ENCODE measurements at regions not wholly inside any gene's neighbourhood (a gene's known extent, or its start where the extent isn't known, plus 50 kb on each side); places are given as distances from the start of the nearest gene placed in this dataset.

DNA sequence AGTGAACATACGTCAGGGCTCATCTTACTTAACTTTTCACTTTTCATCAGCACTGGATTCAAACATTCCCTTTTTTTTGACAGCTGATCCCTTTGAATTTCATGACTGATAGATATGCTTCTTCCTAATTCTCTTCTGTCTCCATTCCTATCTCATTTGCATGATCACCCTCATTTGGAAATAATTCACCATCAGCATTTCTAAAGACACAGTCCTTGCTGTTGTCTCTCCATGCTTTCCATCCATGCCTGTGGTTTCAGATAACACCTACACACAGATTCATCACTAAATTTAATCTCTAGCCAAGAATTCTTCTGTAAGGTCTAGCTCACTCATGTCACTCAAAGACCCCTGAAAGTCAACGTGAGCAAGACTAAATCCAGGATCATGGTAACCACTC, 228.4 kb upstream of the BTBD3 start (continued):
- TF ChIP-seq, protein P1, sequence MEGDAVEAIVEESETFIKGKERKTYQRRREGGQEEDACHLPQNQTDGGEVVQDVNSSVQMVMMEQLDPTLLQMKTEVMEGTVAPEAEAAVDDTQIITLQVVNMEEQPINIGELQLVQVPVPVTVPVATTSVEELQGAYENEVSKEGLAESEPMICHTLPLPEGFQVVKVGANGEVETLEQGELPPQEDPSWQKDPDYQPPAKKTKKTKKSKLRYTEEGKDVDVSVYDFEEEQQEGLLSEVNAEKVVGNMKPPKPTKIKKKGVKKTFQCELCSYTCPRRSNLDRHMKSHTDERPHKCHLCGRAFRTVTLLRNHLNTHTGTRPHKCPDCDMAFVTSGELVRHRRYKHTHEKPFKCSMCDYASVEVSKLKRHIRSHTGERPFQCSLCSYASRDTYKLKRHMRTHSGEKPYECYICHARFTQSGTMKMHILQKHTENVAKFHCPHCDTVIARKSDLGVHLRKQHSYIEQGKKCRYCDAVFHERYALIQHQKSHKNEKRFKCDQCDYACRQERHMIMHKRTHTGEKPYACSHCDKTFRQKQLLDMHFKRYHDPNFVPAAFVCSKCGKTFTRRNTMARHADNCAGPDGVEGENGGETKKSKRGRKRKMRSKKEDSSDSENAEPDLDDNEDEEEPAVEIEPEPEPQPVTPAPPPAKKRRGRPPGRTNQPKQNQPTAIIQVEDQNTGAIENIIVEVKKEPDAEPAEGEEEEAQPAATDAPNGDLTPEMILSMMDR (conservative IDR thresholded peaks at IDR 0.05; ENCODE audit: low read depth in 2 of 2): no peak
- TF ChIP-seq, protein P2, sequence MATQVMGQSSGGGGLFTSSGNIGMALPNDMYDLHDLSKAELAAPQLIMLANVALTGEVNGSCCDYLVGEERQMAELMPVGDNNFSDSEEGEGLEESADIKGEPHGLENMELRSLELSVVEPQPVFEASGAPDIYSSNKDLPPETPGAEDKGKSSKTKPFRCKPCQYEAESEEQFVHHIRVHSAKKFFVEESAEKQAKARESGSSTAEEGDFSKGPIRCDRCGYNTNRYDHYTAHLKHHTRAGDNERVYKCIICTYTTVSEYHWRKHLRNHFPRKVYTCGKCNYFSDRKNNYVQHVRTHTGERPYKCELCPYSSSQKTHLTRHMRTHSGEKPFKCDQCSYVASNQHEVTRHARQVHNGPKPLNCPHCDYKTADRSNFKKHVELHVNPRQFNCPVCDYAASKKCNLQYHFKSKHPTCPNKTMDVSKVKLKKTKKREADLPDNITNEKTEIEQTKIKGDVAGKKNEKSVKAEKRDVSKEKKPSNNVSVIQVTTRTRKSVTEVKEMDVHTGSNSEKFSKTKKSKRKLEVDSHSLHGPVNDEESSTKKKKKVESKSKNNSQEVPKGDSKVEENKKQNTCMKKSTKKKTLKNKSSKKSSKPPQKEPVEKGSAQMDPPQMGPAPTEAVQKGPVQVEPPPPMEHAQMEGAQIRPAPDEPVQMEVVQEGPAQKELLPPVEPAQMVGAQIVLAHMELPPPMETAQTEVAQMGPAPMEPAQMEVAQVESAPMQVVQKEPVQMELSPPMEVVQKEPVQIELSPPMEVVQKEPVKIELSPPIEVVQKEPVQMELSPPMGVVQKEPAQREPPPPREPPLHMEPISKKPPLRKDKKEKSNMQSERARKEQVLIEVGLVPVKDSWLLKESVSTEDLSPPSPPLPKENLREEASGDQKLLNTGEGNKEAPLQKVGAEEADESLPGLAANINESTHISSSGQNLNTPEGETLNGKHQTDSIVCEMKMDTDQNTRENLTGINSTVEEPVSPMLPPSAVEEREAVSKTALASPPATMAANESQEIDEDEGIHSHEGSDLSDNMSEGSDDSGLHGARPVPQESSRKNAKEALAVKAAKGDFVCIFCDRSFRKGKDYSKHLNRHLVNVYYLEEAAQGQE (IDR thresholded peaks at IDR 0.05; ENCODE audit: unreplicated experiment): no peak
- no peak for TF ChIP-seq POLR2AphosphoS5 (IDR thresholded peaks at IDR 0.05; ENCODE audit: low read depth)
- no peak for TF ChIP-seq ZNF114 (CRISPR knock-in tag; IDR thresholded peaks at IDR 0.05)
- no peak for TF ChIP-seq EZH2 (IDR thresholded peaks at IDR 0.05; ENCODE audit: low read depth, unreplicated experiment)
- TF ChIP-seq ZNF331 (CRISPR knock-in tag; IDR thresholded peaks at IDR 0.05; ENCODE audit: low read depth): no peak

DNA sequence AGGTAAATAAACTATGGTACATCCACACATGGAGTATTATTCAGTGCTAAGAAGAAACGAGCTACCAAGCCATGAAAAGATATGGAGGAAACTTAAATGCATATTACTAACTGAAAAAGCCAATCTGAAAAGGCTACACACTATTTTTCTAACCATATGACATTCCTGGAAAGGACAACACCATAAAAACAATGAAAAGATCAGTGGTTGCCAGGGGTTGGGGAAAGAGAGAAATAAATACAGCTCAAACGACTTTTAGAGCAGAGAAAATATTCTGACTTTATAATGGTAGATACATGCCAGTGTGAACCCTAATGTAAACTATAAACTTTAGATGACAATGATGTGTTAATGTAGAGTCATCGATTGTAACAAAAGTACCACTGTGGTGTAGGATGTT, 225.9 kb upstream of the BTBD3 start:
- Histone ChIP-seq H3K9me2 (ENCODE audit: insufficient read depth) (peaks cover 6% of the 10 kb centered on the region; the same call in 1 of the 2 replicates), H3K36me3 (ENCODE audit: insufficient read depth) (no peaks in the 10 kb centered on the region)
- H3K27me3 Mint-ChIP-seq (ENCODE audit: insufficient read depth, low read depth, poor library complexity): peaks cover 8% of the 10 kb centered on the region

More for the DNA sequence above, 225.9 kb upstream of the BTBD3 start:
- no peak for ATAC-seq
- Histone ChIP-seq H3K4me2 (no peak overlapping the region), H2AFZ (no peak overlapping the region), H3K79me2 (replicated peaks; ENCODE audit: insufficient read depth) (no peaks in the 10 kb centered on the region), H3K4me3 (no peak overlapping the region), H3K27me3 (ENCODE audit: insufficient read depth) (peaks cover 18% of the 10 kb centered on the region), H3F3A (replicated peaks; ENCODE audit: low read depth) (no peaks in the 10 kb centered on the region), H3K4me1 (ENCODE audit: insufficient read depth) (0 out of 2 replicates have a peak, but pooled peaks cover 4% of the 10 kb centered on the region), H3K27ac (ENCODE audit: low read depth) (no peak overlapping the region), H4K20me1 (replicated peaks; ENCODE audit: insufficient read depth) (no peaks in the 10 kb centered on the region)
- Mint-ChIP-seq H3K9me3 (no peaks in the 10 kb centered on the region), H3K36me3 (ENCODE audit: low read depth) (no peaks in the 10 kb centered on the region), H3K4me3 (no peak overlapping the region), H3K4me1 (peaks cover 11% of the 10 kb centered on the region), H3K27ac (no peak overlapping the region)
- TF ChIP-seq, protein P3, sequence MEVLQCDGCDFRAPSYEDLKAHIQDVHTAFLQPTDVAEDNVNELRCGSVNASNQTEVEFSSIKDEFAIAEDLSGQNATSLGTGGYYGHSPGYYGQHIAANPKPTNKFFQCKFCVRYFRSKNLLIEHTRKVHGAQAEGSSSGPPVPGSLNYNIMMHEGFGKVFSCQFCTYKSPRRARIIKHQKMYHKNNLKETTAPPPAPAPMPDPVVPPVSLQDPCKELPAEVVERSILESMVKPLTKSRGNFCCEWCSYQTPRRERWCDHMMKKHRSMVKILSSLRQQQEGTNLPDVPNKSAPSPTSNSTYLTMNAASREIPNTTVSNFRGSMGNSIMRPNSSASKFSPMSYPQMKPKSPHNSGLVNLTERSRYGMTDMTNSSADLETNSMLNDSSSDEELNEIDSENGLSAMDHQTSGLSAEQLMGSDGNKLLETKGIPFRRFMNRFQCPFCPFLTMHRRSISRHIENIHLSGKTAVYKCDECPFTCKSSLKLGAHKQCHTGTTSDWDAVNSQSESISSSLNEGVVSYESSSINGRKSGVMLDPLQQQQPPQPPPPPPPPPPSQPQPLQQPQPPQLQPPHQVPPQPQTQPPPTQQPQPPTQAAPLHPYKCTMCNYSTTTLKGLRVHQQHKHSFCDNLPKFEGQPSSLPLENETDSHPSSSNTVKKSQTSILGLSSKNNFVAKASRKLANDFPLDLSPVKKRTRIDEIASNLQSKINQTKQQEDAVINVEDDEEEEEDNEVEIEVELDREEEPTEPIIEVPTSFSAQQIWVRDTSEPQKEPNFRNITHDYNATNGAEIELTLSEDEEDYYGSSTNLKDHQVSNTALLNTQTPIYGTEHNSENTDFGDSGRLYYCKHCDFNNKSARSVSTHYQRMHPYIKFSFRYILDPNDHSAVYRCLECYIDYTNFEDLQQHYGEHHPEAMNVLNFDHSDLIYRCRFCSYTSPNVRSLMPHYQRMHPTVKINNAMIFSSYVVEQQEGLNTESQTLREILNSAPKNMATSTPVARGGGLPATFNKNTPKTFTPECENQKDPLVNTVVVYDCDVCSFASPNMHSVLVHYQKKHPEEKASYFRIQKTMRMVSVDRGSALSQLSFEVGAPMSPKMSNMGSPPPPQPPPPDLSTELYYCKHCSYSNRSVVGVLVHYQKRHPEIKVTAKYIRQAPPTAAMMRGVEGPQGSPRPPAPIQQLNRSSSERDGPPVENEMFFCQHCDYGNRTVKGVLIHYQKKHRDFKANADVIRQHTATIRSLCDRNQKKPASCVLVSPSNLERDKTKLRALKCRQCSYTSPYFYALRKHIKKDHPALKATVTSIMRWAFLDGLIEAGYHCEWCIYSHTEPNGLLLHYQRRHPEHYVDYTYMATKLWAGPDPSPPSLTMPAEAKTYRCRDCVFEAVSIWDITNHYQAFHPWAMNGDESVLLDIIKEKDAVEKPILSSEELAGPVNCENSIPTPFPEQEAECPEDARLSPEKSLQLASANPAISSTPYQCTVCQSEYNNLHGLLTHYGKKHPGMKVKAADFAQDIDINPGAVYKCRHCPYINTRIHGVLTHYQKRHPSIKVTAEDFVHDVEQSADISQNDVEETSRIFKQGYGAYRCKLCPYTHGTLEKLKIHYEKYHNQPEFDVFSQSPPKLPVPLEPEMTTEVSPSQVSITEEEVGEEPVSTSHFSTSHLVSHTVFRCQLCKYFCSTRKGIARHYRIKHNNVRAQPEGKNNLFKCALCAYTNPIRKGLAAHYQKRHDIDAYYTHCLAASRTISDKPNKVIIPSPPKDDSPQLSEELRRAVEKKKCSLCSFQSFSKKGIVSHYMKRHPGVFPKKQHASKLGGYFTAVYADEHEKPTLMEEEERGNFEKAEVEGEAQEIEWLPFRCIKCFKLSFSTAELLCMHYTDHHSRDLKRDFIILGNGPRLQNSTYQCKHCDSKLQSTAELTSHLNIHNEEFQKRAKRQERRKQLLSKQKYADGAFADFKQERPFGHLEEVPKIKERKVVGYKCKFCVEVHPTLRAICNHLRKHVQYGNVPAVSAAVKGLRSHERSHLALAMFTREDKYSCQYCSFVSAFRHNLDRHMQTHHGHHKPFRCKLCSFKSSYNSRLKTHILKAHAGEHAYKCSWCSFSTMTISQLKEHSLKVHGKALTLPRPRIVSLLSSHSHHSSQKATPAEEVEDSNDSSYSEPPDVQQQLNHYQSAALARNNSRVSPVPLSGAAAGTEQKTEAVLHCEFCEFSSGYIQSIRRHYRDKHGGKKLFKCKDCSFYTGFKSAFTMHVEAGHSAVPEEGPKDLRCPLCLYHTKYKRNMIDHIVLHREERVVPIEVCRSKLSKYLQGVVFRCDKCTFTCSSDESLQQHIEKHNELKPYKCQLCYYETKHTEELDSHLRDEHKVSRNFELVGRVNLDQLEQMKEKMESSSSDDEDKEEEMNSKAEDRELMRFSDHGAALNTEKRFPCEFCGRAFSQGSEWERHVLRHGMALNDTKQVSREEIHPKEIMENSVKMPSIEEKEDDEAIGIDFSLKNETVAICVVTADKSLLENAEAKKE (CRISPR knock-in tag; IDR thresholded peaks at IDR 0.05): no peak
- TF ChIP-seq JUNB (IDR thresholded peaks at IDR 0.05; ENCODE audit: unreplicated experiment) (no peak), EZH2 (IDR thresholded peaks at IDR 0.05; ENCODE audit: low read depth, unreplicated experiment) (no peak)
- TF ChIP-seq, protein P4, sequence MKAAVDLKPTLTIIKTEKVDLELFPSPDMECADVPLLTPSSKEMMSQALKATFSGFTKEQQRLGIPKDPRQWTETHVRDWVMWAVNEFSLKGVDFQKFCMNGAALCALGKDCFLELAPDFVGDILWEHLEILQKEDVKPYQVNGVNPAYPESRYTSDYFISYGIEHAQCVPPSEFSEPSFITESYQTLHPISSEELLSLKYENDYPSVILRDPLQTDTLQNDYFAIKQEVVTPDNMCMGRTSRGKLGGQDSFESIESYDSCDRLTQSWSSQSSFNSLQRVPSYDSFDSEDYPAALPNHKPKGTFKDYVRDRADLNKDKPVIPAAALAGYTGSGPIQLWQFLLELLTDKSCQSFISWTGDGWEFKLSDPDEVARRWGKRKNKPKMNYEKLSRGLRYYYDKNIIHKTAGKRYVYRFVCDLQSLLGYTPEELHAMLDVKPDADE (IDR thresholded peaks at IDR 0.05): no peak
- DNase-seq (ENCODE audit: low spot score): no peak

Measured in GM23338 (cell line).